HG03439 (cell line): ENCODE measurements at regions not wholly inside any gene's neighbourhood (a gene's known extent, or its start where the extent isn't known, plus 50 kb on each side); places are given as distances from the start of the nearest gene placed in this dataset.
"Not testable (repeated sequence)": the region's sequence is repeated elsewhere in the genome, so short reads cannot be mapped to it uniquely, and the experiment has no call there.

Experiments used
- ATAC-seq: cut with Tn5 transposase; IDR thresholded peaks from one replicate; pipeline ENCODE4 v1.9.1; 2021; ENCODE audit warnings: mild to moderate bottlenecking, moderate library complexity; ENCODE audit not compliant: unreplicated experiment

DNA sequence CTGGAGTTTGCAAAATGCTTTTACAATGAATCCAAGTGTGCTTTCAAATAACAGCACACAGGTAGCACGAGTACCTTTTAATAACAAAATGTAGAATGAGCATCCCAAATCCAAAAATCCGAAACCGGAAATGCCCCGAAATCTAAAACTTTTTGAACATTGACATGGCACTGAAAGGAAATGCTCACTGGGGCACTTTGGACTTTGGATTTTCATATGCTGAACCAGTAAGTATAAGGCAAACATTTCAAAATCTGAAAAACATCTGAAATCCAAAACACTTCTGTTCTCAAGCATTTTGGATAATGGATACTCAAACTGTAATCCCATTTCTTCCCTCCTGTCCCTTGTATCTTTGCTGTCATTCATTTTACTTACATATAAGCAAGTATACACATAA is 50.1 kb downstream of the GCNT4 start:
- ATAC-seq: no peak

DNA sequence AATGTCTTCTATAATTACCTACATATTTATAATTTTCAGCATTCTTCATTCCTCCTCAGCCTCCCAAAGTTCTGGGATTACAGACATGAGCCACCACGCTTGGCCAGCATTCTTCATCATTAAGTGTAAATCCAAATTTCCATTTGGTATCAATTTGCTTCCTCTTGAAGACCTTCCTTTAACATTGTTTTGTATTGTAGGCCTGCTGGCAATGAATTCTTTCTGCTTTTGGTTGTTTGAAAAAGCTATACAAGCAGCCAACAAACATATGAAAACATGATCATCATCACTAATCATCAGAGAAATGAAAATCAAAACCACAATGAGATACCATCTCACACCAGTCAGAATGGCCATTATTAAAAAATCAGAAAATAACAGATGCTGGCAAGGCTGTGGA is 56.4 kb downstream of the GCNT4 start:
- no peak for ATAC-seq

DNA sequence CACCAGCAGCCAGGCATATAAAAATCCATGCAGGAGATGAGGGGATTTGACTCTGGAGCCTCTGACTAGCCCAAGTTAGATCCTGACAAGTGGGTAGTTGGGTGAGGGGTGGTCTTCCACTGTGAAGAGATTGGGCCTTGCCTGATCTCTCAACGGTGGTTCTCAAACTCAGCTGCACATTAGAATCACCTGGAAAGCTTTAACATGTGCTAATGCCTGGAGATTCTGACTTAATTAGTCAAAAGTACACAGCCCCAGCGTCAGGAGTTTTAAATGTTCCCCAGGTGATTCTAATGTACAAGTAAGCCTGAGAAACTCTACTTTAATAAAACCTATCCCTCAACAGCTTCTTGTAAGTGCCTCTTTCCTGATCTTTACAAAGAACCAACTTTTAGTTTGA is 57.5 kb downstream of the GCNT4 start:
- no peak for ATAC-seq

- ATAC-seq: no peak
Measured at GRCh38 chr5:74993743-74994142, 58.6 kb downstream of the GCNT4 start.

GRCh38 chr5:74992791-74993190 is 59.6 kb downstream of the GCNT4 start:
- no peak for ATAC-seq

GRCh38 chr5:74991522-74991921 is 60.8 kb downstream of the GCNT4 start:
- no peak for ATAC-seq

DNA sequence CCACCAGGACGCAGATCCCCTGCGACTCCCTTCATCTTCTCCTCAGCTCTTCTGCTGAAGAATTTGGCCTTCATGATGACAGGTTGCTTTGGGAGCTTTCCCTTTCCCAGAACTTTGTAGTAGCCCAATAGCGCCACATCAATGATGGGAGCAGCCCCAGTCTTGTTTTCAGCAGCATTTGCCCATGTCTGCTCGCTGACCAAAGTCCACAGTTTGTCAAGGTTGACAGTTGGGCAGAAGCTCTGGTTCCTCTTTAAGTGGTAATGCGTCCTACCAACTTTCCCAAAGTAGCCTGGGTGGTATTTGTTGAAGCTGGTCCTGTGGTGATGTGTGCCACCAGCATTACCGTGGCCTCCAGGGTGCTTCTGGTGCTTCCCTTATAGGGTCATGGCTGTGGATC is 62.2 kb downstream of the GCNT4 start:
- no peak for ATAC-seq

GRCh38 chr5:74988273-74988983 is 63.9 kb downstream of the GCNT4 start:
- ATAC-seq: no peak

- no peak for ATAC-seq
Measured at GRCh38 chr5:74978345-74978744, 74.0 kb downstream of the GCNT4 start.

GRCh38 chr5:74977471-74977870 is 74.9 kb downstream of the GCNT4 start:
- no peak for ATAC-seq

GRCh38 chr5:74976651-74977050 is 75.7 kb downstream of the GCNT4 start:
- no peak for ATAC-seq

GRCh38 chr5:74975582-74975981 is 76.8 kb downstream of the GCNT4 start:
- ATAC-seq: no peak

GRCh38 chr5:74974451-74975091 is 77.8 kb downstream of the GCNT4 start:
- ATAC-seq: no peak

- ATAC-seq: no peak
Measured at GRCh38 chr5:74973694-74974093, 78.7 kb downstream of the GCNT4 start.

DNA sequence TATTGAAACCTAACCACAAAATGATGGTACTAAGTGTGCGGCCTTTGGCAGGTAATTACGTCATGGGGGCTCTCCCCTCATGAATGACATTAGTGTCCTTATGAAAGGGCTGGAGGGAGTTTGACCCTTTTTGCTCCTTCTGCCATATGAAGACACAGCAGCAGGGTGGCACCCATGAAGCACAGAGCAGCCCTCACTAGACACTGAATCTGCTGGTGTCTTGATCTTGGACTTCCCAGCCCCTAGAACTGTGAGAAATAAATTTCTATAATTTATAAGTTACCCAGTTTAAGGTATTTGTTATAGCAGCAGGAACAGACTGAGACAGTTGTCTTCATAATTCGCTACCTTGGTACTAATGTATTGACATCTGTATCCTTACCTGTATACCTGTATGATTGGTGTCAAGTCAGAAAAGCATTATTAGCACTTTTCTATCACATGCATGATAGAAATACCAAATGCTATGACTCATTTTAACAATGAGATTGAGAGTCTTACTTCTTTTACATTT is 80.4 kb downstream of the GCNT4 start:
- ATAC-seq: no peak

GRCh38 chr5:74970891-74971290 is 81.5 kb downstream of the GCNT4 start:
- not testable (repeated sequence) for ATAC-seq

- no peak for ATAC-seq
Measured at GRCh38 chr5:74969726-74970125, 82.6 kb downstream of the GCNT4 start.

DNA sequence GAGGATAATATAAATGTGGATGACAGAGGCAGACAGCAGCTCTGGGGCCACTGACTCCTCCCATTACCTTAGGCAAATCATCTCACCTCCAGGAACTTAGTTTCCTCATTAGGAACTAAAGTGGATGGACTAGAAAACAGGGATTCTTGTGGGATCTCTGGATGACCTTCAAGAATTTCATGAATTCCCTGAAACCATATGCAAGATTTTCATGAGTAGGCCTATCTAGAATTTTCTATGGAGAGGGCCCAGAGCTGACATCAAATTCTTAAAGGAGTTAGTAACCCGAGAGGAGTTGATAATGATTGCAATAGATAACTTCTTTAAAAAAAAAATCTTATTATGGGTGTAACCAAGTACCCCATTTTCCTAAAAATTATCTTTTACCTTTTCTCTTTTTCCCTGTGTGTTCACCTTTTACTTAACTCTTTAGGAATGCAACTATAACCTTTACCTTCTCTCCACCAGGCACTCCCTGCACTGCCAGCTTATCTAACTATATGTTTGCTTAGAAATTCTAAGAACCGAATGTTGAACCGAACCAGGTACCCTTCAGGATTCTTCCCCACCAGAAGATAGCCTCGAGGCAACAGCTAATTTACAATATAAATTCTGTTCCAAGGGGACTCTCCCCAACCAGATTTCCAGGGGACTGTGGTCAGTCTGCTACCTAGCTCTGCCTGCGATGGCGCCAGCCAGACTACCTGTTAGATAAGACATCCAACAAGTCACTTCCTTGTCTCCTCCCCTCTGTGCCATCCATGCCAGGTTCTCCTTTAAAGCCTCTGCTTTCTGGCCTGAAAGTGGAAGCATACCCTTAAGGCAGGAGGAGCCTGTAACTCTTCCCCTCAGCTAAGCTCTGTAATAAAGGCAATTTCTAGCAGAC is 86.0 kb downstream of the GCNT4 start:
- no peak for ATAC-seq

GRCh38 chr5:74963407-74963806 is 89.0 kb downstream of the GCNT4 start:
- ATAC-seq: no peak

- ATAC-seq: no peak
Measured at GRCh38 chr5:74957906-74958305, 91.7 kb upstream of the FAM169A start.

DNA sequence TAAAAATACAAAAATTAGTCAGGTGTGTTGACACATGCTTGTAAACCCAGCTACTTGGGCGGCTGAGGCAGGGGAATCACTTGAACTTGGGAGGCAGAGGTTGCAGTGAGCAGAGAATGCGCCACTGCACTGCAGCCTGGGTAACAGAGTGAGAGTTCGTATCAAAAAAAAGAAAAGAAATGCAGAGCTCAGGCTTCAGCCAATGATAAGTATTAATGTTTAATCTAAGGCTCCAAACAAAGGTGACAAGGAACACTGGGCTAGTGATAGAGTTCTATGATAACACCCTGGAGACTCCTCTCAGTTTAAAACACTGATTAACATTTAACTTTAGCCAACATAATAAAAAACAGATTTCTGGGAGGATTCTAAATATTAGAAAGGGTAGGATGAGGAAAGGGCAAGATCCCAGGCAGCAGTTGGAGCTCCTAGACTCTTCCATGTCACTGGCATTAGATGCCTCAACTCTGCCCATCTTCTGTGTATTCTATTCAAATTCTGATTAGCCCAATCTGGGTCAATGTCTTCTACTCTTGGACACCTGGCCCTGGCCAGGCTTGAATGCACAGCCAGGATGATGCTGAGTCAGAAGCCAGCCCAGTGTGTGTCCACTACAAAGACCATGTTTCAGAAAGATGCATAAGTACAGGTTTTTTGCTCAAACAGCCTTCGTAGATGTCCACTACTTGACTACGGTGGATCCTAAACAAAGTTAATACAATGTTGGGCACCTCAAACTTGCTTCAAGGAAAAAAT is 91.0 kb upstream of the FAM169A start:
- ATAC-seq: no peak
